Panc1 (cell line): ENCODE measurements at regions not wholly inside any gene's neighbourhood (a gene's known extent, or its start where the extent isn't known, plus 50 kb on each side); places are given as distances from the start of the nearest gene placed in this dataset.

Source experiments
- CTCF ChIP-seq: fragments of 450-650 bp; IDR thresholded peaks from 2 replicates; pipeline ENCODE4 v1.5.1; 2017; ENCODE audit warnings: mild to moderate bottlenecking
- POLR2AphosphoS5 ChIP-seq: IDR thresholded peaks from 2 replicates; pipeline ENCODE4 v1.6.1; 2012; ENCODE audit warnings: mild to moderate bottlenecking, low read depth, low read length, moderate library complexity
- REST ChIP-seq, 2 experiments: IDR thresholded peaks; 2 replicates each; pipeline ENCODE4 v1.6.1; 2011 to 2012; ENCODE audit warnings: low read depth in 2 of 2, control low read depth in 1 of 2, low read length in 1 of 2, mild to moderate bottlenecking in 1 of 2, moderate library complexity in 1 of 2; ENCODE audit not compliant: insufficient read depth in 1 of 2
- SIN3A ChIP-seq: IDR thresholded peaks from 2 replicates; pipeline ENCODE4 v1.6.1; 2012; ENCODE audit warnings: low read depth, mild to moderate bottlenecking, low read length, moderate library complexity, borderline replicate concordance; ENCODE audit not compliant: insufficient read depth
- TCF7L2 ChIP-seq: IDR thresholded peaks from 2 replicates; pipeline ENCODE4 v1.6.1; 2011; ENCODE audit warnings: mild to moderate bottlenecking, low read depth, low read length, inconsistent platforms

- TF ChIP-seq CTCF (no peak), POLR2AphosphoS5 (no peak), SIN3A (no peak), REST (IDR thresholded peaks at IDR 0.05; ENCODE audit: insufficient read depth in 1 of 2, low read depth in 2 of 2, low read length in 1 of 2) (no peak), TCF7L2 (no peak)
These were observed 288.1 kb downstream of the ETS1 start for GRCh38 chr11:128299132-128299726.
